ENCODE measurements at regions not wholly inside any gene's neighbourhood (a gene's known extent, or its start where the extent isn't known, plus 50 kb on each side); places are given as distances from the start of the nearest gene placed in this dataset.
A peak's percentile ranks its signal among the peaks of the same experiment; 100 is the strongest.

GRCh38 chr9:89719202-89719601, 114.4 kb downstream of the GADD45G start:
- TF ChIP-seq CTCF (IDR thresholded peaks at IDR 0.05; ENCODE audit: control insufficient read depth, extremely low read depth, insufficient read depth): no peak
- no peak overlapping the region for H3K4me3 ChIP-seq (ENCODE audit: low read depth, low read length)
- no peak for DNase-seq (ENCODE audit: low read depth)

- TF ChIP-seq CTCF (IDR thresholded peaks at IDR 0.05; ENCODE audit: control insufficient read depth, extremely low read depth, insufficient read depth): no peak
- no peak for DNase-seq (ENCODE audit: low read depth)
- no peak overlapping the region for H3K4me3 ChIP-seq (ENCODE audit: low read depth, low read length)
These were observed 115.9 kb downstream of the GADD45G start for GRCh38 chr9:89720696-89721175.

- TF ChIP-seq CTCF (IDR thresholded peaks at IDR 0.05; ENCODE audit: control insufficient read depth, extremely low read depth, insufficient read depth): no peak
- no peak overlapping the region for H3K4me3 ChIP-seq (ENCODE audit: low read depth, low read length)
- DNase-seq (ENCODE audit: low read depth): peak; percentile 31
These were observed 116.4 kb downstream of the GADD45G start for GRCh38 chr9:89721176-89721700.

- no peak for TF ChIP-seq CTCF (IDR thresholded peaks at IDR 0.05; ENCODE audit: control insufficient read depth, extremely low read depth, insufficient read depth)
- H3K4me3 ChIP-seq (ENCODE audit: low read depth, low read length): no peak overlapping the region
- no peak for DNase-seq (ENCODE audit: low read depth)
These were observed 117.2 kb downstream of the GADD45G start for GRCh38 chr9:89721971-89722530.

- TF ChIP-seq CTCF (IDR thresholded peaks at IDR 0.05; ENCODE audit: control insufficient read depth, extremely low read depth, insufficient read depth): no peak
- DNase-seq (ENCODE audit: low read depth): no peak
- no peak overlapping the region for H3K4me3 ChIP-seq (ENCODE audit: low read depth, low read length)
These were observed 117.9 kb downstream of the GADD45G start for GRCh38 chr9:89722712-89723111.

GRCh38 chr9:89723469-89724100, 118.8 kb downstream of the GADD45G start:
- DNase-seq (ENCODE audit: low read depth): peak; percentile 32
- no peak for TF ChIP-seq CTCF (IDR thresholded peaks at IDR 0.05; ENCODE audit: control insufficient read depth, extremely low read depth, insufficient read depth)

More at GRCh38 chr9:89723469-89724100, 118.8 kb downstream of the GADD45G start:
- H3K4me3 ChIP-seq (ENCODE audit: low read depth, low read length): no peak overlapping the region
